ENCODE measurements at regions not wholly inside any gene's neighbourhood (a gene's known extent, or its start where the extent isn't known, plus 50 kb on each side); places are given as distances from the start of the nearest gene placed in this dataset.

- H3K23me2 ChIP-seq (ENCODE audit: insufficient read length, low read depth, low read length, poor library complexity, severe bottlenecking): no peaks in the 10 kb centered on the region
- no peak for TF ChIP-seq CTCF (conservative IDR thresholded peaks at IDR 0.05)
- no peak overlapping the region for H2BK12ac ChIP-seq (ENCODE audit: insufficient read length, low read depth, low read length)
- no peak overlapping the region for H3K14ac ChIP-seq (ENCODE audit: insufficient read depth, low read length)
- H3K27me3 ChIP-seq (ENCODE audit: insufficient read depth, low read length): no peaks in the 10 kb centered on the region
- no peak overlapping the region for H3T11ph ChIP-seq (ENCODE audit: low read length)
- no peak overlapping the region for H4K91ac ChIP-seq (ENCODE audit: insufficient read length, low read depth, low read length)
- H4K8ac ChIP-seq (replicated peaks; ENCODE audit: insufficient read length, low read depth, low read length): no peak overlapping the region
- H2BK5ac ChIP-seq (ENCODE audit: insufficient read length, low read length): no peak overlapping the region
- no peak overlapping the region for H2BK15ac ChIP-seq (ENCODE audit: low read depth, low read length)
- no peaks in the 10 kb centered on the region; a peak in 2 of 7 replicates for H3K36me3 Mint-ChIP-seq (ENCODE audit: insufficient read depth in 1 of 3, low read depth in 3 of 3)
- no peak overlapping the region for H2AK5ac ChIP-seq (ENCODE audit: insufficient read length, low read length)
- no peak overlapping the region for H4K5ac ChIP-seq (ENCODE audit: insufficient read length, low read depth, low read length)
- no peak overlapping the region for H2BK20ac ChIP-seq (ENCODE audit: low read depth, low read length, poor library complexity, severe bottlenecking)
- H3K4me2 ChIP-seq (ENCODE audit: insufficient read depth, insufficient read length, low read length): no peak overlapping the region
- no peak overlapping the region for H2AFZ ChIP-seq (ENCODE audit: low read length)
- no peak overlapping the region for H3K27ac ChIP-seq (ENCODE audit: insufficient read length, low read depth, low read length)
- DNase-seq: no peak
- H3K9me3 ChIP-seq (ENCODE audit: control insufficient read depth, low read depth, low read length): no peaks in the 10 kb centered on the region
- H3K27ac Mint-ChIP-seq: no peak overlapping the region; a peak in 1 of 7 replicates
- no peak overlapping the region for H3K4ac ChIP-seq (ENCODE audit: low read depth, low read length)
- H3K23ac ChIP-seq (ENCODE audit: insufficient read length, low read depth, low read length): no peak overlapping the region
- no peaks in the 10 kb centered on the region for H4K20me1 ChIP-seq (ENCODE audit: control insufficient read depth, insufficient read depth, insufficient read length)
- no peaks in the 10 kb centered on the region for H3K4me1 ChIP-seq (ENCODE audit: insufficient read depth, low read length)
- H3K18ac ChIP-seq (ENCODE audit: insufficient read length, low read depth, low read length): no peak overlapping the region
- H3K9ac ChIP-seq (ENCODE audit: extremely low read depth, insufficient read length, low read length): no peak overlapping the region
- no peak overlapping the region for H2BK120ac ChIP-seq (ENCODE audit: low read depth, low read length, poor library complexity, severe bottlenecking)
- no peaks in the 10 kb centered on the region for H3K79me1 ChIP-seq (ENCODE audit: insufficient read depth, low read depth, low read length, poor library complexity, severe bottlenecking)
- H3K9me3 Mint-ChIP-seq: peaks cover 8 to 9% of the 10 kb centered on the region in 2 experiments; a peak in 4 of 5 replicates
- H3K56ac ChIP-seq (ENCODE audit: insufficient read length, low read depth, low read length): no peak overlapping the region
- no peaks in the 10 kb centered on the region for H3K27me3 Mint-ChIP-seq (ENCODE audit: low read depth)
- no peak overlapping the region for H3K4me3 Mint-ChIP-seq
- H3K79me2 ChIP-seq (ENCODE audit: insufficient read depth, low read length): no peaks in the 10 kb centered on the region
- WGBS (ENCODE audit: extremely low coverage, insufficient read length, low lambda C conversion rate): 97% methylated on average over 2 of the region's 3 CpGs
- no peaks in the 10 kb centered on the region for H3K4me1 Mint-ChIP-seq
Observed at GRCh38 chr5:162512935-162513565, 445.5 kb downstream of the GABRG2 start.
